ENCODE measurements at regions not wholly inside any gene's neighbourhood (a gene's known extent, or its start where the extent isn't known, plus 50 kb on each side); places are given as distances from the start of the nearest gene placed in this dataset.

DNA sequence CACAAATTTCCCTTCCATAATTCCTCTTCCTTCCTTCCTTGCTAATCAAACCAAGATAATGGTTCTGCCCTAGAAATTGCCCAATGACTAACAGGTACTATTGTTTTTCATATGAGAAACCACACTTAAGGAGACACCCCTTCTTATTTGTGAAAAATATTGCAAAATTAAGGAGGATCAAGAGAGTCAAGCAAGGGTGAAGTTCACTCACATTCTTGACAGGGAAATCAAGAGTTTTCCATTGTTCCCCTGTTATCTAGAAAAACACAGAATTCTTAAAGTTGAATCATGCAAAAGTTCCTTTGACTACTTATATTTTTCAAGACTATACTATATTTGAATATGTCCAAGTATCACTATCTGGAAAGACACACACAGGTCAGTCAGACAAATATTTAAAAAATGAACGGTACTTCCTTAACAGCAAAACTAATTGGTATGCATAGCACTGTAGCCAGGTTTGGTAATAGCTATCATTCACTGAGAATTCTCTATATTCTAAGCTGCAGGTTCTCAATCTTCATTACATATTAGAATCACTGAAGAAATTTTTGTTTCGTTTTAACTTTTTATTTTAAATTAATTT is 897.2 kb downstream of the DIAPH3 start (continued):
- TF ChIP-seq, protein P1, sequence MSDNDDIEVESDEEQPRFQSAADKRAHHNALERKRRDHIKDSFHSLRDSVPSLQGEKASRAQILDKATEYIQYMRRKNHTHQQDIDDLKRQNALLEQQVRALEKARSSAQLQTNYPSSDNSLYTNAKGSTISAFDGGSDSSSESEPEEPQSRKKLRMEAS (IDR thresholded peaks at IDR 0.05; ENCODE audit: low read depth): no peak
- no peak for TF ChIP-seq FOXJ3 (CRISPR knock-in tag; IDR thresholded peaks at IDR 0.05)

GRCh38 chr13:59269476-59269875 is 894.3 kb downstream of the DIAPH3 start:
- Histone ChIP-seq H3K27me3 (ENCODE audit: insufficient read depth) (no peaks in the 10 kb centered on the region), H3K9me2 (no peaks in the 10 kb centered on the region), H2AFZ (ENCODE audit: low read depth) (no peak overlapping the region), H3K9me3 (no peaks in the 10 kb centered on the region), H3K27ac (ENCODE audit: low read depth in 2 of 2, low read length in 1 of 2) (no peak overlapping the region), H4K20me1 (ENCODE audit: insufficient read depth) (no peaks in the 10 kb centered on the region), H3K9ac (no peak overlapping the region), H3K4me2 (no peak overlapping the region), H3K4me3 (ENCODE audit: low read depth in 2 of 2, low read length in 1 of 2) (no peak overlapping the region), H3F3A (replicated peaks; ENCODE audit: insufficient read depth) (no peaks in the 10 kb centered on the region), H3K36me3 (replicated peaks in 1 of 2; ENCODE audit: control insufficient read depth in 1 of 2, insufficient read depth in 2 of 2, low read length in 1 of 2) (no peaks in the 10 kb centered on the region), H3K79me2 (ENCODE audit: insufficient read depth) (no peaks in the 10 kb centered on the region), H3K4me1 (ENCODE audit: control insufficient read depth in 1 of 2, insufficient read depth in 2 of 2, low read depth in 1 of 2, low read length in 1 of 2) (no peaks in the 10 kb centered on the region; a peak in 1 of 4 replicates)
- 19% methylated on average over 2 of the region's 2 CpGs for WGBS (ENCODE audit: low lambda C conversion rate)
- ChIA-PET POLR2A (no interaction called here), CTCF (interaction anchor here (1.0 to 1.3 kb wide), 2 partner anchors 10 to 165 kb away, joined by 3 read pairs; no protein-coding TSS in a partner anchor)
- TF ChIP-seq MXI1 (IDR thresholded peaks at IDR 0.05; ENCODE audit: low read depth, low read length) (no peak), MEF2A (IDR thresholded peaks at IDR 0.05; ENCODE audit: borderline replicate concordance, low read depth) (no peak), YY1 (IDR thresholded peaks at IDR 0.05; ENCODE audit: low read depth) (no peak)
- TF ChIP-seq, protein P2, sequence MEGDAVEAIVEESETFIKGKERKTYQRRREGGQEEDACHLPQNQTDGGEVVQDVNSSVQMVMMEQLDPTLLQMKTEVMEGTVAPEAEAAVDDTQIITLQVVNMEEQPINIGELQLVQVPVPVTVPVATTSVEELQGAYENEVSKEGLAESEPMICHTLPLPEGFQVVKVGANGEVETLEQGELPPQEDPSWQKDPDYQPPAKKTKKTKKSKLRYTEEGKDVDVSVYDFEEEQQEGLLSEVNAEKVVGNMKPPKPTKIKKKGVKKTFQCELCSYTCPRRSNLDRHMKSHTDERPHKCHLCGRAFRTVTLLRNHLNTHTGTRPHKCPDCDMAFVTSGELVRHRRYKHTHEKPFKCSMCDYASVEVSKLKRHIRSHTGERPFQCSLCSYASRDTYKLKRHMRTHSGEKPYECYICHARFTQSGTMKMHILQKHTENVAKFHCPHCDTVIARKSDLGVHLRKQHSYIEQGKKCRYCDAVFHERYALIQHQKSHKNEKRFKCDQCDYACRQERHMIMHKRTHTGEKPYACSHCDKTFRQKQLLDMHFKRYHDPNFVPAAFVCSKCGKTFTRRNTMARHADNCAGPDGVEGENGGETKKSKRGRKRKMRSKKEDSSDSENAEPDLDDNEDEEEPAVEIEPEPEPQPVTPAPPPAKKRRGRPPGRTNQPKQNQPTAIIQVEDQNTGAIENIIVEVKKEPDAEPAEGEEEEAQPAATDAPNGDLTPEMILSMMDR (IDR thresholded peaks at IDR 0.05): no peak
- no peak for DNase-seq

GRCh38 chr13:59270327-59270726 is 893.4 kb downstream of the DIAPH3 start:
- no peaks in the 10 kb centered on the region for H3K36me3 ChIP-seq (replicated peaks in 1 of 2; ENCODE audit: control insufficient read depth in 1 of 2, insufficient read depth in 2 of 2, low read length in 1 of 2)
- no peak overlapping the region for H3K9ac ChIP-seq
- no peak overlapping the region for H3K4me2 ChIP-seq
- no peak overlapping the region for H3K27ac ChIP-seq (ENCODE audit: low read depth in 2 of 2, low read length in 1 of 2)
- H4K20me1 ChIP-seq (ENCODE audit: insufficient read depth): no peaks in the 10 kb centered on the region
- H2AFZ ChIP-seq (ENCODE audit: low read depth): no peak overlapping the region
- no peak for TF ChIP-seq PBX3 (IDR thresholded peaks at IDR 0.05)
- no peaks in the 10 kb centered on the region for H3K9me2 ChIP-seq
- H3K4me1 ChIP-seq (ENCODE audit: control insufficient read depth in 1 of 2, insufficient read depth in 2 of 2, low read depth in 1 of 2, low read length in 1 of 2): no peaks in the 10 kb centered on the region; a peak in 1 of 4 replicates
- ChIA-PET POLR2A (no interaction called here), CTCF (interaction anchor here (1.1 kb wide), 1 partner anchor 408 kb away, joined by 4 read pairs; no protein-coding TSS in a partner anchor)
- H3F3A ChIP-seq (replicated peaks; ENCODE audit: insufficient read depth): no peaks in the 10 kb centered on the region
- DNase-seq: no peak
- no peaks in the 10 kb centered on the region for H3K9me3 ChIP-seq
- no peaks in the 10 kb centered on the region for H3K27me3 ChIP-seq (ENCODE audit: insufficient read depth)
- H3K4me3 ChIP-seq (ENCODE audit: low read depth in 2 of 2, low read length in 1 of 2): no peak overlapping the region
- H3K79me2 ChIP-seq (ENCODE audit: insufficient read depth): no peaks in the 10 kb centered on the region
